NCI-H748 (cell line): ENCODE measurements at regions not wholly inside any gene's neighbourhood (a gene's known extent, or its start where the extent isn't known, plus 50 kb on each side); places are given as distances from the start of the nearest gene placed in this dataset.
"Not testable (repeated sequence)": the region's sequence is repeated elsewhere in the genome, so short reads cannot be mapped to it uniquely, and the experiment has no call there.

Source experiments
- DNase-seq: peaks from one replicate; lab custom pipeline; 2025; ENCODE audit not compliant: unreplicated experiment; lab: John Stamatoyannopoulos, UW

GRCh38 chrX:86887341-86887740, 630.3 kb upstream of the KLHL4 start:
- DNase-seq = peak; percentile 72

GRCh38 chrX:86910027-86910426, 607.6 kb upstream of the KLHL4 start:
- DNase-seq = no peak

- no peak for DNase-seq
These were observed 606.8 kb upstream of the KLHL4 start for GRCh38 chrX:86910602-86911311.

- DNase-seq = no peak
These were observed 603.0 kb upstream of the KLHL4 start for GRCh38 chrX:86914569-86914968.

- DNase-seq = no peak
These were observed 599.6 kb upstream of the KLHL4 start for GRCh38 chrX:86917959-86918358.

- peak; percentile 21 for DNase-seq
These were observed 587.2 kb upstream of the KLHL4 start for GRCh38 chrX:86930419-86930818.

- no peak for DNase-seq
These were observed 581.6 kb upstream of the KLHL4 start for GRCh38 chrX:86935988-86936387.

- DNase-seq = peak; percentile 55
These were observed 571.0 kb upstream of the KLHL4 start for GRCh38 chrX:86946569-86946968.

GRCh38 chrX:86964321-86964720, 553.3 kb upstream of the KLHL4 start:
- no peak for DNase-seq

GRCh38 chrX:86981326-86981879, 536.2 kb upstream of the KLHL4 start:
- DNase-seq = no peak

GRCh38 chrX:86987351-86987750, 530.3 kb upstream of the KLHL4 start:
- DNase-seq = not testable (repeated sequence)

- DNase-seq = no peak
These were observed 514.6 kb upstream of the KLHL4 start for GRCh38 chrX:87003031-87003430.

- DNase-seq = no peak
These were observed 512.4 kb upstream of the KLHL4 start for GRCh38 chrX:87005183-87005582.

- DNase-seq = no peak
These were observed 511.7 kb upstream of the KLHL4 start for GRCh38 chrX:87005885-87006284.

GRCh38 chrX:87006561-87006960, 511.0 kb upstream of the KLHL4 start:
- no peak for DNase-seq

- no peak for DNase-seq
These were observed 500.4 kb upstream of the KLHL4 start for GRCh38 chrX:87017210-87017609.

GRCh38 chrX:87033115-87033514, 484.5 kb upstream of the KLHL4 start:
- DNase-seq = not testable (repeated sequence)

- no peak for DNase-seq
These were observed 472.2 kb upstream of the KLHL4 start for GRCh38 chrX:87045352-87045751.

GRCh38 chrX:87049567-87049966, 468.0 kb upstream of the KLHL4 start:
- DNase-seq = no peak

GRCh38 chrX:87063642-87064041, 454.0 kb upstream of the KLHL4 start:
- no peak for DNase-seq

GRCh38 chrX:87064502-87064901, 453.1 kb upstream of the KLHL4 start:
- DNase-seq = no peak

- DNase-seq = no peak
These were observed 449.7 kb upstream of the KLHL4 start for GRCh38 chrX:87067795-87068369.

- DNase-seq = no peak
These were observed 439.4 kb upstream of the KLHL4 start for GRCh38 chrX:87078231-87078630.
